Nephron (organoid): ENCODE measurements at regions not wholly inside any gene's neighbourhood (a gene's known extent, or its start where the extent isn't known, plus 50 kb on each side); places are given as distances from the start of the nearest gene placed in this dataset.
"Not testable (repeated sequence)": the region's sequence is repeated elsewhere in the genome, so short reads cannot be mapped to it uniquely, and the experiment has no call there.

Experiments used
- H3K27ac Mint-ChIP-seq, 3 experiments: 2 replicates each; pipeline ENCODE4 v1.8.0; 2020; ENCODE audit warnings: mixed read lengths in 3 of 3, mild to moderate bottlenecking in 2 of 3, moderate library complexity in 1 of 3
- H3K27me3 Mint-ChIP-seq: 2 replicates; pipeline ENCODE4 v1.8.0; 2021; ENCODE audit warnings: low read depth, mild to moderate bottlenecking, moderate library complexity, mixed read lengths
- H3K36me3 Mint-ChIP-seq: 2 replicates; pipeline ENCODE4 v1.8.0; 2020; ENCODE audit warnings: low read depth, mixed read lengths
- H3K4me1 Mint-ChIP-seq: 2 replicates; pipeline ENCODE4 v1.8.0; 2020; ENCODE audit warnings: mixed read lengths
- H3K4me3 Mint-ChIP-seq, 3 experiments: 2 replicates each; pipeline ENCODE4 v1.8.0; 2020; ENCODE audit warnings: mild to moderate bottlenecking in 3 of 3, mixed read lengths in 3 of 3, moderate library complexity in 2 of 3
- H3K9me3 Mint-ChIP-seq: 2 replicates; pipeline ENCODE4 v1.8.0; 2020; ENCODE audit warnings: mixed read lengths

DNA sequence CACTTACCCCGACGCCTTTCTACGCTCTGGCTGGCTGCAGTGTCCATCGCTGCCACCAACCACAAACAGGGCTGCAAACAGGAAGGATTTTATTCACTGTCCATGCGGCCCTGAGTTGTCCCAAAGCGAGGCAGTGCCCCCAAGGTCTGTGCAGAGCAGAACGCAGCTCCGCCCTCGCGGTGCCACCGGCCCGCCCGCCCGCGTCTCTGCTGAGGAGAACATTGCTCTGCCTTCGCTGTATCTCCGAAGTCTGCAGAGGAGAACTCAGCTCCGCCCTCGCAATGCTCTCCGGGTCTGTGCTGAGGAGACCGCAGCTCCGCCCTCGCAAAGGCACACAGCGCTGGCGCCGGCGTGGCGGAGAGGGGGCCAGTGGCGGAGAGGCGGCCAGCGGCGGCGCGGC lies 645.1 kb downstream of the FAM72C start:
- H3K4me1 Mint-ChIP-seq, H3K27ac Mint-ChIP-seq, H3K9me3 Mint-ChIP-seq, H3K27me3 Mint-ChIP-seq, H3K36me3 Mint-ChIP-seq: not testable (repeated sequence)
- peak overlapping the region in 1 of 3 experiments; percentile 23 for H3K4me3 Mint-ChIP-seq

- H3K4me3 Mint-ChIP-seq, H3K36me3 Mint-ChIP-seq, H3K27ac Mint-ChIP-seq, H3K27me3 Mint-ChIP-seq, H3K4me1 Mint-ChIP-seq, H3K9me3 Mint-ChIP-seq: not testable (repeated sequence)
These were observed 660.6 kb downstream of the FAM72C start for GRCh38 chr1:143311154-143311553.
